T-helper 17 cell (primary cell): ENCODE measurements at regions not wholly inside any gene's neighbourhood (a gene's known extent, or its start where the extent isn't known, plus 50 kb on each side); places are given as distances from the start of the nearest gene placed in this dataset.

Experiments used
- ATAC-seq: fragments of 150-1000 bp; cut with Tn5 transposase; 2 replicates; pipeline ENCODE4 v1.10.0; 2021; ENCODE audit warnings: mild to moderate bottlenecking, moderate library complexity
- DNase-seq, 3 donors: peaks; one replicate each; pipeline versions ENCODE4 v3.0.0 to v3.0.0-alpha.2; 2020 to 2021
- H3K9me3 ChIP-seq: one replicate; pipeline ENCODE4 v1.7.0; 2013; ENCODE audit warnings: low read length, mild to moderate bottlenecking; ENCODE audit not compliant: control insufficient read depth, poor library complexity, severe bottlenecking
- H3K27ac Mint-ChIP-seq: one replicate; pipeline ENCODE4 v1.8.0; 2022; ENCODE audit warnings: mild to moderate bottlenecking, moderate library complexity, mixed read lengths
- H3K27me3 Mint-ChIP-seq: one replicate; pipeline ENCODE4 v1.8.0; 2022; ENCODE audit warnings: mixed read lengths
- H3K36me3 Mint-ChIP-seq: one replicate; pipeline ENCODE4 v1.8.0; 2022; ENCODE audit warnings: low read depth, mixed read lengths
- H3K4me1 Mint-ChIP-seq: one replicate; pipeline ENCODE4 v1.8.0; 2022; ENCODE audit warnings: mild to moderate bottlenecking, mixed read lengths
- H3K4me3 Mint-ChIP-seq: one replicate; pipeline ENCODE4 v1.8.0; 2022; ENCODE audit warnings: mild to moderate bottlenecking, moderate library complexity, mixed read lengths

DNA sequence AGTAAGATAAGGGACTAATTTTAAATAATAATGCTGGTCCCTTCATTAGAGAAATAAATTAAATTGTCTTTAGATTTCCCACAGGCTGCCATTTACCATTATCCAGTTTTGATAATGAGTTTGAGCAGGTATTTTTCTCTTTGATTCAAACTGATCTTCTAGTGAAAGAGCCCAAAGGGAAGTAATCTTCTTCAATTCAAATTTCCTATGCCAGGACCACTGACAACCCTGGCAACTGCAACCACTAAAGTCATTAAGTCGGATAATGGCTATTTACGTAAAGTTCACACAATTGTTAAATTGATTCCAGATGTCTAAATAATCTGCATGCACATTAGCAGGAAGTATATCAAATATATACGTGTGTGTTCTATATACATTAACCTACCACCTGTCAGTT is 399.3 kb downstream of the PTPRC start:
- Mint-ChIP-seq H3K27ac (no peak overlapping the region), H3K4me3 (no peak overlapping the region), H3K27me3 (no peaks in the 10 kb centered on the region), H3K4me1 (peaks cover 22% of the 10 kb centered on the region), H3K36me3 (no peaks in the 10 kb centered on the region)
- H3K9me3 ChIP-seq: no peaks in the 10 kb centered on the region
- ATAC-seq (no peak), DNase-seq (no peak)

DNA sequence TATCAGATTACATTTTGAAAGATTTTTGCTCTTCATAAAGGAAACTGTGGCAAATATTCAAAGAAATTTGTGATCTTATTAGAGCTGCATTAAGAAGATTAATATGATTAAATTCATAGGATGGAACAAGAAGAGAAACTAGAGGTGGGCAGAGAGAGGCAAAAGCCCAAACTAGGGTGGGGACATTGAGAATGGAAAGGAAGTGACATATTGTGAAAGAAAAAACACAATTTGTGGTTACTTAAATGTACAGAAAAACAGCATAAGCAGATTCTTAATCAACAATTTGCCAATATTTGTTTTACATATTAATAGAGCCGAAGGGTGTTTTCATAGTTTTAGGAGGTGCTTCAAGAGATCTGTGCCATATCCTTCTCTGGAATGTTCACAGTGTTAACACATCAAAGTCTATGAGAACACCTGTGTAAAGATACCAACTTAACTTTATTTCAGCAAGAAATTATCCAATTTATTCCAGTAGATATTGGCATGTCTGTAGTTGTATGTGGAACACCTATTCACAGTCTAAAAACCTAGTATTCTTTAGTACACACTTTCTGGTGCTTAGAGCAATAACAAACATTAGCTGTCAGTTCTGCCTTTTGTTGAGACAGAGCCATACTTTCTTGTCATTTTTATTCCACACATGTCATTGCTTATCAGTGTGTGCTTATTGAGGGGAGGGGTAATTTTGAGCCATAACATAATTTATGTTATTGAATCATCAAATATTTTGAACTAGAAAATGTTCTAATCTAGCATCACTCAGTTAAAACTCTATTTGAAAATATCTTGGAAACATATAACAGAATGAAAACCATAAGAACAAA is 401.5 kb downstream of the PTPRC start:
- Mint-ChIP-seq H3K4me1 (peaks cover 20% of the 10 kb centered on the region), H3K27ac (no peak overlapping the region), H3K36me3 (no peaks in the 10 kb centered on the region), H3K4me3 (peak overlapping the region; percentile 41), H3K27me3 (no peaks in the 10 kb centered on the region)
- no peak for DNase-seq
- no peak for ATAC-seq
- H3K9me3 ChIP-seq: no peaks in the 10 kb centered on the region

DNA sequence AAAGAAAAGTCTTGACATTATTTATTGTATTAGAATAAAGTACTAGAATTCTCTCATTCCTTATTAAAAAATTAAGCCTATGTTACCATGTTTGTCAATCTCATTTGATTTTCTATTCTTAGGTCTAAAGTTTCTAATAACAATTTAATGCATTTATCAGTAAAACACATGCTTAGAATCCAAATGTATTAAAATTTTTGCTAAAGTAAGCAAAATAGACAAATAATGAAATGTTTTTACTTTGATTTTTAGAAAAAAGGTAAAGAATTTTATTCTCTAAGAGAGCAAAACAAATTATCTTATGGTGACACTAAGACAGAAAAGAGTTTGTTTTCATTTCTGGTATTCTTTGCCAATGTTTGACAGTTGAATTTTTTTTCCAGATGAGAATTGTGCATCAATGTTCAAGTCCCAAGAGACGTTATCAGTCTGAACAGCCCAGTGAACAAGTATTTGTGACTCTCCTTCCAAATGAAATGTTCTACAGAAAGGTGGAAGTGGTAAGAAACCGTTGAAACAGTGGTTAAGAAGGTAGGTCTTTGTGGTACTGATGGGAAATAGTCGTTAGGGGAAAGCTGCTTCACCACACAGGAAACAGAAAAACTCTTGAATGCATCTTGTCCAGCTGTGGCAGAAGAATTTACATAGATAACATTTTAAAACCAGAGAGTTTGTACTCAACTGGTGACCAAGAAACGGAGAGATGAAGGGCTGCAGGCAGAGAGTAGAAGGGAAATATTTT is 402.5 kb downstream of the PTPRC start:
- DNase-seq: no peak
- Mint-ChIP-seq H3K36me3 (no peaks in the 10 kb centered on the region), H3K4me3 (peak overlapping the region; percentile 86), H3K27ac (peak overlapping the region; percentile 29), H3K27me3 (no peaks in the 10 kb centered on the region), H3K4me1 (peaks cover 20% of the 10 kb centered on the region)
- ATAC-seq: peak; percentile 64
- no peaks in the 10 kb centered on the region for H3K9me3 ChIP-seq

DNA sequence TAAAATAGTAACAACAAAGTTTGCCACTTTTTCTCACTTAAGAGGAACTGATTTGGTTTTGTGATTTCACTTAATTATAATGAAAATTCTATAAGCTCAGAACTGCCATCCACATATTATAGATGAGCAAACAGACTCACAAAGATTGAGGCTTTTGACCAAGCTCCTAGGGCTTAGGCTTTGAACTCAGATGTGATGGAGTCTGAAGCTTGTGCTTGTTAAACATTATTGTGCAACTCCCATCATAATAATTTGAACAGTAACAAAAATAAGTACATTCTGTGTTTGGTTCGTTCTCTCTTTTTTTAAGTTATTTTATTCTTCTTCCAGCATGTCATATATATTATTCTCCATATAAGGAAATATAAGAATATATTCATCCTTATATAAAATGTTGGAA is 403.4 kb downstream of the PTPRC start:
- H3K27ac Mint-ChIP-seq: no peak overlapping the region
- H3K27me3 Mint-ChIP-seq: no peaks in the 10 kb centered on the region
- H3K4me1 Mint-ChIP-seq: peaks cover 20% of the 10 kb centered on the region
- H3K36me3 Mint-ChIP-seq: no peaks in the 10 kb centered on the region
- no peaks in the 10 kb centered on the region for H3K9me3 ChIP-seq
- no peak for ATAC-seq
- no peak overlapping the region for H3K4me3 Mint-ChIP-seq
- DNase-seq: no peak

DNA sequence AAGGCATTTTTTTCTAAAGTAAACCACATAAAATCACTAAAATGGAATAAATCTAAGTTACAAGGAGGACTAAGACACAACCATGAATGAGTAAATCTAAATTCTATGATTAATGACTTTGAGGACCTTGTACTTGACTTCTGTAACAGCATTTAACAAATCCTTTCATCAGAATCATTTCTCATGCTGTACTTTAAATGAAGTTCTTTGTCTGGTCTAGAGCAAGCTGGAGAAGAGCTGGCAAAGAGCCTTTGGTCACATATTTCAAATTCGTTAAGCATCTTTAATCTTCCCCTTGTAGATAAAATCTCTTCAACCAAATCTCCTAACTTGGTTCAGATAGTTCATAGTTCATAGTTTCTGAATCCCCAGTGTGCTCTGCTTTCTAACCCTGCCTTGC is 405.4 kb downstream of the PTPRC start:
- Mint-ChIP-seq H3K4me1 (peaks cover 20% of the 10 kb centered on the region), H3K4me3 (no peak overlapping the region), H3K27ac (no peak overlapping the region), H3K27me3 (no peaks in the 10 kb centered on the region), H3K36me3 (no peaks in the 10 kb centered on the region)
- no peaks in the 10 kb centered on the region for H3K9me3 ChIP-seq
- no peak for DNase-seq
- no peak for ATAC-seq

DNA sequence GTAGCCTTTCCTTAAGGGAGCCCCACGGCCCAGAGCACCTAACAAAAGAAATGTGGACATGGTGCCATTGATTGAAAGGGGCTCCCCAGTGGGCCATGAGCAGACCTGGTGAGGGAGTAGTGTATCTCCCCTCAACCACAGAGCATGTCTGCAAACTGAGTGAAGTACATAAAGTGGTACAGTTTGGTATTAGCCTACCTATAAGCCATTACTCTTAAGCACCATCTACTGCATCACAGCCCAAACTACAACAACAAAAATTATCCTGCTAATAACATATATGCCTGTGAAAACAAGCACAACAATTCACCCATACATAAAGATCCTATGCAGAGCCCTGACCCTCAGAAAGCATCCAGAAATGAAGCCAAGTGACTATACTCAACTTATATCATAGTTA is 407.8 kb downstream of the PTPRC start:
- Mint-ChIP-seq H3K36me3 (no peaks in the 10 kb centered on the region), H3K4me3 (no peak overlapping the region), H3K4me1 (peaks cover 4% of the 10 kb centered on the region), H3K27me3 (no peaks in the 10 kb centered on the region), H3K27ac (no peak overlapping the region)
- DNase-seq (no peak), ATAC-seq (no peak)
- no peaks in the 10 kb centered on the region for H3K9me3 ChIP-seq

DNA sequence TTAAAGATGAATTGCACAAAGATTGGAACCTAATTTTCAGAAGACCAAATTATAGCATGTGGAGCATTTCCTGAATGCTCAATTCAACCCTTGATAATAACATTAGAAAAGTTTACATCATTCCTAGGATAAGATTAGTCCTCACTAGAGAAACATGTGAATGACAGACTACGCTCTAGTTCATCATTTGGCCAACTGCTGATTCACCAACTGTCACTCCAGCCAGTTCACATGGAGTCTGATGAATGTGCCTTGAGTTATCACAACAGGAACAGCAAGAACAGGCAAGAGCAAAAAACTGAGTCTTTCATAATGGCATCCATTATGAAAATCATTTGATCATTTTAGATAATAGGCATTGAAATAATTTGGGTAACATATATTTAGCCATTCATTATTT is 415.9 kb downstream of the PTPRC start:
- Mint-ChIP-seq H3K4me3 (no peak overlapping the region), H3K27ac (no peak overlapping the region), H3K27me3 (no peaks in the 10 kb centered on the region), H3K36me3 (peaks cover 3% of the 10 kb centered on the region), H3K4me1 (no peaks in the 10 kb centered on the region)
- DNase-seq: no peak
- ATAC-seq: no peak
- H3K9me3 ChIP-seq: no peaks in the 10 kb centered on the region

DNA sequence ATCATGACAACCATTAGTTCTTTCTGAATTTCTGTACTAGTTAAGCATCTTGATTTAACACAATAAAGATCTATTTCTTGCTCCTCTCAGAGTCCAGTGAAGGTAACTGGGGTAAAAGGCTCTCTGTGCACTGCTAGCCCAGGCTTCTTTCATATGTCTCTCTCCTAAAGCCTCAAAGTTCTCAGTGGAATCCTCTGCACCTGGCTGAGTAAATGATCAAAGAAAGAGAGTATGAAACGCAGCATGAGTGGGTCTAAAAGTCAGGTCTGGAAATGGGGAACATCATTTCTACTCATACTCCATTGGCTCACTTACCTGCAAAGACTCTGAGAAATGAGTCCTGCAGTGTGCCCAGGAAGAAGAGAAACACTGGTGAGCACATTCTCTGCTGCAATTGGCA is 418.5 kb downstream of the PTPRC start:
- ATAC-seq (no peak), DNase-seq (no peak)
- H3K27ac Mint-ChIP-seq: no peak overlapping the region
- H3K4me1 Mint-ChIP-seq: no peaks in the 10 kb centered on the region
- H3K27me3 Mint-ChIP-seq: no peaks in the 10 kb centered on the region
- peaks cover 3% of the 10 kb centered on the region for H3K36me3 Mint-ChIP-seq
- no peaks in the 10 kb centered on the region for H3K9me3 ChIP-seq
- H3K4me3 Mint-ChIP-seq: no peak overlapping the region

DNA sequence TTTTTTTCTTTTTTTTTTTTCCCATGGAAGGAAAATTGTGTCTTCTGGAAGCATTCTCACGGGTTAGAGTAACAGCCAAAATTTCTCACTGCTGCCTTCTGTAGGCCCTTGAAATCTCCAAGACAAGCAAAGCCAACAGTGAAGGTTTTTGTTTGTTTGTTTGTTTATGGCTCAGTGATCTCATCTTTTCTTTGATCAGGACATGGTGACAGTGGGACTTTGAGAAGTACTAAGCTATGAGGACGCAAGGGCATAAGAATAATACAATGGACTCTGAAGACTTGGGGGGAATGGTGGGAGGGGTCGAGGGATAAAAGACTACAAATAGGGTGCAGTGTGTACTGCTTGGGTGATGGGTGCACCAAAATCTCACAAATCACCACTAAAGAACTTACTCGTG is 419.4 kb downstream of the PTPRC start:
- Mint-ChIP-seq H3K27ac (no peak overlapping the region), H3K36me3 (peaks cover 3% of the 10 kb centered on the region), H3K27me3 (no peaks in the 10 kb centered on the region), H3K4me3 (no peak overlapping the region), H3K4me1 (no peaks in the 10 kb centered on the region)
- no peak for DNase-seq
- no peaks in the 10 kb centered on the region for H3K9me3 ChIP-seq
- no peak for ATAC-seq

DNA sequence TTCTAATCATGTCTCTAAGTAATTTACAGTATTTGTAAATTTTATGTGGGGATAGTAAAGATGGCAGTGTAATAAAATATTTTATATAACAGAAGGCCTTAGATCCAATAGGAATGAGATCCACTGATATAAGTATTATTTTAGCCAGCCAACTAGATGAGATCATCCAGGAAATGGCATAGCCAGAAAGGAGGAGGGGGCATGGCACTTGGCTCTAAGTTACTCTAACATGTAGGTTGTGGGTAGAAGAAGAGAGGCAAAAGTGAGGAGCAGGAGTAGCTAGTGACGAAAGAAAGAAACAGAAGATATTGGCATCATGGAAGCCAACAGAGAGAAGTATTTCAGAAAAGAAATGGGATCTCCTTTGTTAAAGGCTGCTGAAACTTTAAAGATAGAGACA is 426.1 kb downstream of the PTPRC start:
- H3K9me3 ChIP-seq: no peaks in the 10 kb centered on the region
- no peak for ATAC-seq
- H3K36me3 Mint-ChIP-seq: no peaks in the 10 kb centered on the region
- no peak for DNase-seq
- no peak overlapping the region for H3K27ac Mint-ChIP-seq
- no peaks in the 10 kb centered on the region for H3K4me1 Mint-ChIP-seq
- H3K4me3 Mint-ChIP-seq: no peak overlapping the region
- no peaks in the 10 kb centered on the region for H3K27me3 Mint-ChIP-seq

DNA sequence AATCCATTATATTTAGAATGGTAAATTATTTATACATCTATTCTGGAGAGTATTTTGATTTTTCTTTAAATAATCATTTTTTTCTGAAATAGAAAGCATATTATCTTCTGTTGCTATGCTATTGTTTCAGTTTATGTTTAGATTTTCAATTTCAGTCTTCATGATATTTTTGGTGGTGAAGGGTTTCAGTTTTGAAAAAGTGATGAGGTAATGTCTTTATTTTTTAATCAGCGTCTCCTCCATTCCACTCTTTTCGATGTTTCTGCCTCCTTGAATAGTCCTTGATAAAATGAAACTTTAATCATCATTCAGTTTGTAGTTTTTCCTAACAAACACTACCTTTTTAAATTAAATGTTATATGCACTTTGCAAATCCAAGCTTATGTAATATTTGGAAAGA is 428.6 kb downstream of the PTPRC start:
- ATAC-seq: no peak
- H3K27me3 Mint-ChIP-seq: no peaks in the 10 kb centered on the region
- no peak overlapping the region for H3K4me3 Mint-ChIP-seq
- no peaks in the 10 kb centered on the region for H3K4me1 Mint-ChIP-seq
- no peaks in the 10 kb centered on the region for H3K36me3 Mint-ChIP-seq
- DNase-seq: no peak
- no peak overlapping the region for H3K27ac Mint-ChIP-seq
- H3K9me3 ChIP-seq: no peaks in the 10 kb centered on the region

DNA sequence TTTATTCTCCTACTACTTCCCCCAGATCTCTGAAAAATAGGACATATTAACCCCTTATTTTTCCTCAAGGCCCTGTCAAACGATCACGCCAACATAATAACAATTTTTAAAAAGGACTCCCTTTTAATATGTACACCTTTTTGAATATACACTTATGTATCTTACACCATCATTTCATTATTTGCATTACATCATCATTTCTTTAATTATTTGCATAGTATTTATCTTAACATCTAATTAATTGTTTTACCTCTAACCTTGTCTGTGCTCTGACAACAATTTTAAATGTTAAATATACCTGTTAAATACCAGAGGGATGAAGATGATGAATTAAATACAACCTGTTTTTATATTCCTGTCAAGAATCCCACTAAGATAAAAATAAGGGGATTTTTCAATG is 432.2 kb downstream of the PTPRC start:
- H3K27me3 Mint-ChIP-seq: no peaks in the 10 kb centered on the region
- ATAC-seq (no peak), DNase-seq (no peak)
- no peak overlapping the region for H3K27ac Mint-ChIP-seq
- H3K4me3 Mint-ChIP-seq: no peak overlapping the region
- no peaks in the 10 kb centered on the region for H3K36me3 Mint-ChIP-seq
- H3K9me3 ChIP-seq: no peaks in the 10 kb centered on the region
- peaks cover 4% of the 10 kb centered on the region for H3K4me1 Mint-ChIP-seq

DNA sequence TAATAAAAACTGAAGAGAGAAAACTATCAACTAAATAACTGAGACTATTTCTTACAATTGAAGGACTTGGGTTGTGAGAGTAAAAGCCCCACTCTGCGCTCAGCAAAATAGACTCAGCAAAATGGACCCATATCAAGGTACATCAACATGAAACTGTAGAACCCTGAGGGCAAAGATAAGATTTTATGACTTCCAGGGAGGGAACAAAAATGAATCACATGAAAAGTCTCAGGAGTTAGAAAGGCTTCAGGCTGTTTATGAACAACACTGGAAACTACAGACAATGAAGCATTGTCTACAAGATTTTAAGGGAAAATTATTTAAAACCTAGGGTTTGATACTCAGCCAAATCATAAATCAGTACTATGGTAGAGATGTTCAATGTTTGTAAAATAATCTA is 434.3 kb downstream of the PTPRC start:
- H3K27me3 Mint-ChIP-seq: no peaks in the 10 kb centered on the region
- DNase-seq: no peak
- H3K9me3 ChIP-seq: no peaks in the 10 kb centered on the region
- H3K27ac Mint-ChIP-seq: peak overlapping the region; percentile 32
- no peak overlapping the region for H3K4me3 Mint-ChIP-seq
- H3K36me3 Mint-ChIP-seq: no peaks in the 10 kb centered on the region
- ATAC-seq: no peak
- H3K4me1 Mint-ChIP-seq: peaks cover 4% of the 10 kb centered on the region

DNA sequence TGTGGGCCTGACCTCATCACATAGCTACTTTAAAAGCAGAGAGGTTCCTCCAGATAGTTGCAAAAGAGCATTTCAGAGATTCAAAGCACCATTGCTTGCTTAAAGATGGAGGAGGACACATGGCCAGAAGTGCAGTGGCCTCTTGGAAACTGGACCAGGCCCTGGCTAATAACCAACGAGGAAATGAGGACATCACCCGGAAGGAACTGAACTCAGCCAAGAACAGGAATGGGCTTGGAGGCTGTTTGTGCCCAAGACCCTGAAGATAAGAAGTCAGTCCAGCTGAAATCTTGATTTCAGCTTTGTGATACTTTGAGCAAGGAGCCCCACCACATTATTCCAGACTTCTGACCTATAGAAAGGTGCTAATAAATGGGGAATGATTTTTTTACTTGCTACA is 437.0 kb downstream of the PTPRC start:
- no peaks in the 10 kb centered on the region for H3K27me3 Mint-ChIP-seq

More for the DNA sequence above, 437.0 kb downstream of the PTPRC start:
- H3K27ac Mint-ChIP-seq: no peak overlapping the region
- no peaks in the 10 kb centered on the region for H3K36me3 Mint-ChIP-seq
- no peaks in the 10 kb centered on the region for H3K9me3 ChIP-seq
- ATAC-seq (no peak), DNase-seq (no peak)
- H3K4me1 Mint-ChIP-seq: peaks cover 4% of the 10 kb centered on the region
- H3K4me3 Mint-ChIP-seq: no peak overlapping the region
